ENCODE measurements at regions not wholly inside any gene's neighbourhood (a gene's known extent, or its start where the extent isn't known, plus 50 kb on each side); places are given as distances from the start of the nearest gene placed in this dataset.

DNA sequence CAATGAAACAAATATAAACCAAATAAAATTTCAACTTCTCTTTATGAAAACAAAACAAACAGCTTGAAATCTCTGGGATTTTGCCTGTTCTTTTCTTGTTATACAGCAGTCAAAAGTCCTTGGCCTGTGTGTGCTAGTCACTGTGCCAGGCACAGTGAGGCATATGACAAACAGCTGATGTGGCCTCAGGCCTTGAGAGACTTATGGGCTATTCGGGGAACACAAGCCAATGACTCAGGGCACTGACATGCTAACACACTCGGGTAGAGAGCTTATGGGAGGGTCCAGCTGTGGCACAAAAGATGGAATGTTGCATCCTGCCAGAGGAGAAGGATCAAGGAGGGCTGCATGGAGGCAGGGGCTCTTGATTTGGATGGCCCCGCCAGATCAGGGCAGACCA, 95.4 kb upstream of the NKX2-2 start:
- no peak for TF ChIP-seq CTCF (IDR thresholded peaks at IDR 0.05)
- TF ChIP-seq POLR2A (IDR thresholded peaks at IDR 0.05) = no peak
